OCI-LY7 (cell line): ENCODE measurements at regions not wholly inside any gene's neighbourhood (a gene's known extent, or its start where the extent isn't known, plus 50 kb on each side); places are given as distances from the start of the nearest gene placed in this dataset.
A peak's percentile ranks its signal among the peaks of the same experiment; 100 is the strongest.

Experiments used
- BruUV-seq: library from RNA; stranded (reverse); fragments of 400-500 nt; replicated peaks from 2 replicates; lab custom pipeline; 2021; lab: Mats Ljungman, UMichigan
- CTCF ChIA-PET: fragments of 300-600 bp; sonication (Branson Sonifier 250); formaldehyde crosslinking; loops from one replicate; lab custom pipeline; 2022; ENCODE audit warnings: antibody characterized with exemption; ENCODE audit not compliant: unreplicated experiment; lab: Charles Lee
- POLR2A ChIA-PET: fragments of 300-600 bp; sonication (Branson Sonifier 250); formaldehyde crosslinking; loops from one replicate; lab custom pipeline; 2022; ENCODE audit warnings: antibody characterized with exemption; lab: Charles Lee
- DNase-seq: peaks from one replicate; pipeline ENCODE4 v3.0.0-alpha.2; 2015; ENCODE audit warnings: low spot score
- H2AFZ ChIP-seq: fragments of 200-600 bp; sonication (generic), shearing (Covaris generic); 2 replicates; pipeline ENCODE4 v1.6.1; 2014; ENCODE audit warnings: mild to moderate bottlenecking, antibody characterized with exemption, low read length, moderate library complexity
- H3K27ac ChIP-seq: fragments of 200-600 bp; sonication (generic); 2 replicates; pipeline ENCODE4 v1.5.1; 2014; ENCODE audit warnings: mixed run types, low read depth, mild to moderate bottlenecking, moderate library complexity, low read length, inconsistent platforms; ENCODE audit not compliant: poor library complexity, severe bottlenecking
- H3K36me3 ChIP-seq: fragments of 200-600 bp; sonication (generic); 2 replicates; pipeline ENCODE4 v1.6.1; 2014; ENCODE audit warnings: mild to moderate bottlenecking, antibody characterized with exemption, low read length, moderate library complexity, mixed read lengths; ENCODE audit not compliant: insufficient read depth
- H3K4me1 ChIP-seq: fragments of 200-600 bp; sonication (generic); 2 replicates; pipeline ENCODE4 v1.5.1; 2014; ENCODE audit warnings: mild to moderate bottlenecking, low read length; ENCODE audit not compliant: insufficient read depth, poor library complexity, severe bottlenecking
- H3K4me2 ChIP-seq: fragments of 200-600 bp; sonication (generic); 2 replicates; pipeline ENCODE4 v1.6.1; 2014; ENCODE audit warnings: mild to moderate bottlenecking, low read length
- H3K4me3 ChIP-seq: fragments of 200-600 bp; sonication (generic); 2 replicates; pipeline ENCODE4 v1.5.1; 2014; ENCODE audit warnings: mild to moderate bottlenecking, low read depth, low read length; ENCODE audit not compliant: poor library complexity, severe bottlenecking
- H3K79me2 ChIP-seq: fragments of 200-600 bp; sonication (generic); 2 replicates; pipeline ENCODE4 v1.6.1; 2016; ENCODE audit warnings: low read depth, mild to moderate bottlenecking, low read length, moderate library complexity, mixed read lengths; ENCODE audit not compliant: insufficient read depth
- H3K9me2 ChIP-seq: fragments of 200-600 bp; sonication (generic); 2 replicates; pipeline ENCODE4 v1.6.1; 2016; ENCODE audit warnings: mild to moderate bottlenecking, low read length, mixed read lengths; ENCODE audit not compliant: insufficient read depth
- H3K9me3 ChIP-seq: fragments of 200-600 bp; sonication (generic); 2 replicates; pipeline ENCODE4 v1.6.1; 2014; ENCODE audit warnings: mild to moderate bottlenecking, mixed run types, low read length, mixed read lengths
- H4K20me1 ChIP-seq: fragments of 200-600 bp; sonication (generic); 2 replicates; pipeline ENCODE4 v1.6.1; 2014; ENCODE audit warnings: mild to moderate bottlenecking, antibody characterized with exemption, low read length, moderate library complexity, mixed read lengths; ENCODE audit not compliant: insufficient read depth
- EZH2phosphoT487 ChIP-seq: fragments of 200-600 bp; sonication (generic); IDR thresholded peaks from 2 replicates; pipeline ENCODE4 v1.6.1; 2018; ENCODE audit warnings: low read depth, borderline replicate concordance, mild to moderate bottlenecking, mixed run types, antibody characterized with exemption, low read length, moderate library complexity, mixed read lengths
- intact Hi-C: fragments of 100-400 bp; cut with micrococcal nuclease; formaldehyde crosslinking; loops from one replicate; pipeline ENCODE4 v1.10.0; 2022; ENCODE audit not compliant: unreplicated experiment
- TF ChIP-seq, protein P1 (sequence below): fragments of 200-600 bp; sonication (generic); conservative IDR thresholded peaks from 2 replicates; pipeline ENCODE4 v1.5.1; 2014; ENCODE audit warnings: mild to moderate bottlenecking, antibody characterized with exemption, low read length, moderate library complexity, mixed read lengths

DNA sequence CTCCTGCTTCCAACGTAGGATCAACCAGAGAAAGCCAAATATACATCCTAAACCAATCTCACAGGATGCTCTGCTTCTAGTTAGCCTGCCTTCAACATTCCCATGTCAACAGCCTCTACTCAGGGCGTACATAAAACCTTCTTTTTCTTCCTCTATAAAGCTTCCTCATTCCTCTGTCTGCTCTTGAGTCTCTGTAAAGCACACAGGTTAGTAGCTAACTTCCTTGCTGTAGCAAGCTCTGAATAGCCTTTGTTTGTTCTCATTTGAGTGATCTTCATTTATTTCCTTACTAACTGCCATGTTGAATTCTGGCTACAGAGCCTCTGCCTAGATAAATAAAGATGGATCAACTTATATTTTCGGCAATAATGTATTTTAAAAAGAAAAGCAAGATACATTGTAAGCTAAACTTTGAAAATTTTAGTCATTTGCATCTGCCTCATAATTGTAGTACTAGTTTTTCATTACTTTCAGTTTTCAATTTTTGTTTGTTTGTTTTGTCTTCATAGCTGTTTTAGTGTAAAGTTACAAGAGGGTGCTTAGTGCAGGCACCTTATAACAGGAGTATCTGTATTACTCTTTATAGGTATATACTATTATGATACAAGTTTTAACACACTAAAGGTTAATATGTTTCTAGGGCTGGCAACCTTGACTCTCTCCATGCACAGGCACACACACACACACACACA, 498.2 kb downstream of the PYDC2 start:
- no peaks in the 10 kb centered on the region for H4K20me1 ChIP-seq
- TF ChIP-seq, protein P1, sequence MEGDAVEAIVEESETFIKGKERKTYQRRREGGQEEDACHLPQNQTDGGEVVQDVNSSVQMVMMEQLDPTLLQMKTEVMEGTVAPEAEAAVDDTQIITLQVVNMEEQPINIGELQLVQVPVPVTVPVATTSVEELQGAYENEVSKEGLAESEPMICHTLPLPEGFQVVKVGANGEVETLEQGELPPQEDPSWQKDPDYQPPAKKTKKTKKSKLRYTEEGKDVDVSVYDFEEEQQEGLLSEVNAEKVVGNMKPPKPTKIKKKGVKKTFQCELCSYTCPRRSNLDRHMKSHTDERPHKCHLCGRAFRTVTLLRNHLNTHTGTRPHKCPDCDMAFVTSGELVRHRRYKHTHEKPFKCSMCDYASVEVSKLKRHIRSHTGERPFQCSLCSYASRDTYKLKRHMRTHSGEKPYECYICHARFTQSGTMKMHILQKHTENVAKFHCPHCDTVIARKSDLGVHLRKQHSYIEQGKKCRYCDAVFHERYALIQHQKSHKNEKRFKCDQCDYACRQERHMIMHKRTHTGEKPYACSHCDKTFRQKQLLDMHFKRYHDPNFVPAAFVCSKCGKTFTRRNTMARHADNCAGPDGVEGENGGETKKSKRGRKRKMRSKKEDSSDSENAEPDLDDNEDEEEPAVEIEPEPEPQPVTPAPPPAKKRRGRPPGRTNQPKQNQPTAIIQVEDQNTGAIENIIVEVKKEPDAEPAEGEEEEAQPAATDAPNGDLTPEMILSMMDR, result no peak
- no peak for TF ChIP-seq EZH2phosphoT487
- H3K27ac ChIP-seq, result no peak overlapping the region
- POLR2A ChIA-PET, result interaction anchor here (0.6 to 1.0 kb wide), 7 partner anchors 9 to 435 kb away, joined by 3 to 7 read pairs (median 3); no protein-coding TSS in a partner anchor
- H3K79me2 ChIP-seq, result no peaks in the 10 kb centered on the region
- CTCF ChIA-PET, result no interaction called here
- H3K4me3 ChIP-seq, result no peak overlapping the region
- peak; percentile 10 for DNase-seq
- no TSS peak for BruUV-seq
- H3K36me3 ChIP-seq, result no peaks in the 10 kb centered on the region
- no peak overlapping the region for H3K4me2 ChIP-seq
- intact Hi-C loops, result no loop called here
- H3K4me1 ChIP-seq, result no peaks in the 10 kb centered on the region
- H3K9me2 ChIP-seq, result no peaks in the 10 kb centered on the region
- H3K9me3 ChIP-seq, result no peaks in the 10 kb centered on the region
- peak overlapping the region; percentile 60 for H2AFZ ChIP-seq

DNA sequence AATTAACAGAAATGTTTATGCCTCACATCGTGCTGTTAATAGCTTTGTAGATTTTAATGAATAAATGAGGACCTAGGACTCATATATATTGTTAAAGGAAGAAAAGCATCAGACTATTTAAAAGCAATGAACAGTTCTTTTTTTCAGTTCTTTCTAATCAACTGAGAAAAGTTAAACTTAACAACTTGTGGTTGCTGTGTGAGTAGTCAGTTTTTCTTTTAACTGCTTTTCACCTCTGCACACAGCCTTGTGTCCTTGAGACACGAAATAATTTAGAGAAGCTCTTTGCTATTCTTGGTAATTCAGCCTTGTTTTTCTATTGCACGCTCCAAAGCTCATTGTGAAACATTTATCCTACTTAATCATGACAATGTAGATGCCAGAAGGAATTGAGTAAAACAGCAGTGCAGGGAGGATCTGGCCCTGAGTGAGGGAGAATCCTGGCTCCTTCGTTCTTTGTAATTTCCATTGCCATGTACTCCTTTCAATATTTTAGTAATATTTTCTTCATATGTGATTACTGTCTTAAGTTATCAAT, 499.0 kb downstream of the PYDC2 start:
- no peak for DNase-seq
- Histone ChIP-seq H3K27ac (no peak overlapping the region), H3K4me2 (no peak overlapping the region), H3K9me2 (no peaks in the 10 kb centered on the region), H3K36me3 (no peaks in the 10 kb centered on the region), H2AFZ (0 out of 2 replicates have a peak overlapping the region, but pooled peaks have one; percentile 30), H3K9me3 (no peaks in the 10 kb centered on the region), H4K20me1 (no peaks in the 10 kb centered on the region), H3K4me1 (no peaks in the 10 kb centered on the region), H3K79me2 (no peaks in the 10 kb centered on the region), H3K4me3 (no peak overlapping the region)
- POLR2A ChIA-PET, result interaction anchor here (0.6 to 1.0 kb wide), 7 partner anchors 12 to 436 kb away, joined by 3 to 7 read pairs (median 3); no protein-coding TSS in a partner anchor
- BruUV-seq, result no TSS peak
- intact Hi-C loops, result no loop called here
- TF ChIP-seq EZH2phosphoT487, result no peak
- TF ChIP-seq, protein P1, result no peak
- CTCF ChIA-PET, result no interaction called here

DNA sequence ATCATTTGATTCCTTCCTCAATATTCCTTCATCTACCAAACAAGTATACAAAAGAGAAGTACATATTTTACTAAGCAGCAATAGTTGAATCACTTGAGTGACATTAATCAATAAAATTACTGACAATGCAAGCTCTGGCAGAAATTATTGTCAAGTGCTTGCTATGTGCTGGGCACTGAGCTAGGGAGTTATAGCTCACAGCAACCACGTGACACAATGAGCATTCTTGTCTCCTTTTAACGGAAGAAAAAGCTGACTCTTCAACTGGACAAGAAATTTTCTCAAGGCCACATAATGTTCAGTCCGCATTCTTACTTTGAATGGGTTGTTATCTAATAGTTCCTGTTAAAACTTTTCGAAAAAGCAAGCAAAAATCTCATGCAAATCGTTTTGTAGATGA, 500.1 kb downstream of the PYDC2 start:
- H4K20me1 ChIP-seq, result no peaks in the 10 kb centered on the region

More for the DNA sequence above, 500.1 kb downstream of the PYDC2 start:
- ChIA-PET CTCF (no interaction called here), POLR2A (interaction anchor here (0.5 to 0.7 kb wide), 5 partner anchors 13 to 1127 kb away, joined by 3 read pairs; no protein-coding TSS in a partner anchor)
- BruUV-seq, result no TSS peak
- no peak overlapping the region for H3K4me2 ChIP-seq
- TF ChIP-seq, protein P1, result no peak
- no peak for TF ChIP-seq EZH2phosphoT487
- H3K9me2 ChIP-seq, result no peaks in the 10 kb centered on the region
- no peak overlapping the region for H3K27ac ChIP-seq
- H3K79me2 ChIP-seq, result no peaks in the 10 kb centered on the region
- H3K4me3 ChIP-seq, result no peak overlapping the region
- intact Hi-C loops, result no loop called here
- H3K4me1 ChIP-seq, result no peaks in the 10 kb centered on the region
- H3K9me3 ChIP-seq, result no peaks in the 10 kb centered on the region
- no peak for DNase-seq
- no peak overlapping the region for H2AFZ ChIP-seq
- H3K36me3 ChIP-seq, result no peaks in the 10 kb centered on the region
